Cerebellar cortex (tissue), 1 donor: ENCODE measurements at regions not wholly inside any gene's neighbourhood (a gene's known extent, or its start where the extent isn't known, plus 50 kb on each side); places are given as distances from the start of the nearest gene placed in this dataset.

Experiments used
- DNase-seq: peaks from one replicate; pipeline ENCODE4 v3.0.0-alpha.2; 2015; ENCODE audit warnings: low spot score

GRCh38 chr11:30155428-30155827 lies 75.4 kb upstream of the FSHB start:
- no peak for DNase-seq

- DNase-seq: no peak
Measured at GRCh38 chr11:30159546-30159945, 71.3 kb upstream of the FSHB start.

GRCh38 chr11:30165652-30166051 lies 65.2 kb upstream of the FSHB start:
- no peak for DNase-seq

GRCh38 chr11:30171661-30172060 lies 59.2 kb upstream of the FSHB start:
- no peak for DNase-seq

GRCh38 chr11:30172158-30172557 lies 58.7 kb upstream of the FSHB start:
- no peak for DNase-seq

GRCh38 chr11:30172883-30173311 lies 57.9 kb upstream of the FSHB start:
- no peak for DNase-seq

- no peak for DNase-seq
Measured at GRCh38 chr11:30174265-30175020, 56.4 kb upstream of the FSHB start.
